Activated CD8-positive, alpha-beta memory T cell treated with anti-CD3 and anti-CD28 coated beads, Interleukin-2, amount 10 ng/mL, durations not matched to agents 7 days and 5 days (primary cell): ENCODE measurements at regions not wholly inside any gene's neighbourhood (a gene's known extent, or its start where the extent isn't known, plus 50 kb on each side); places are given as distances from the start of the nearest gene placed in this dataset.

Experiments
- ATAC-seq: fragments of 150-1000 bp; cut with Tn5 transposase; one replicate; pipeline ENCODE4 v1.10.0; 2021; ENCODE audit warnings: moderate library complexity
- CTCF ChIA-PET: fragments of 350-600 bp; sonication (Branson Sonifier 250); formaldehyde crosslinking; loops from one replicate; lab custom pipeline; 2021; ENCODE audit warnings: antibody characterized with exemption; lab: Charles Lee
- DNase-seq: peaks from one replicate; pipeline ENCODE4 v3.0.0-alpha.2; 2020
- H3K27ac Mint-ChIP-seq: one replicate; pipeline ENCODE4 v1.8.0; 2021; ENCODE audit warnings: mild to moderate bottlenecking, mixed read lengths
- H3K27me3 Mint-ChIP-seq: one replicate; pipeline ENCODE4 v1.8.0; 2021; ENCODE audit warnings: mixed read lengths
- H3K36me3 Mint-ChIP-seq: one replicate; pipeline ENCODE4 v1.8.0; 2021; ENCODE audit warnings: mild to moderate bottlenecking, mixed read lengths
- H3K4me1 Mint-ChIP-seq: one replicate; pipeline ENCODE4 v1.8.0; 2021; ENCODE audit warnings: mixed read lengths
- H3K4me3 Mint-ChIP-seq: one replicate; pipeline ENCODE4 v1.8.0; 2021; ENCODE audit warnings: mild to moderate bottlenecking, moderate library complexity, mixed read lengths
- H3K9me3 Mint-ChIP-seq: one replicate; pipeline ENCODE4 v1.8.0; 2022; ENCODE audit warnings: low read depth, mixed read lengths

DNA sequence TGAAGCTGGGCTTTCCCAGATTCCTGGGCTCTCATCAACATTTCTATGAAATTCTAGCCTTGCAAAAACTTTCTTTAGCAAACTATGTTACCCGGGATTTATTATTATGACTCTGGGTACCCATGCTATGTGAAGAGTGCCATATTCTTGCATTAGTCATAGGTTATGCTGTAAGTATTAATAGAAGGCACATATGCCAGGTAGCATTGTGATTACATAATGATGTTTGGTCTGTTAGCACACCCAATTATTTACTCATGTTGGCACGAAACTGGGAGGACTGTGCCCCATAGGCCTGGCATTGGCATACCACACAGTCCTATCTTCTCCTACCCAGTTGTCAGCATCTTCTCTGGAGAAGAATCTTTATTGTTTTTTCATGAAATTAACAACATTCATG, 171.0 kb downstream of the SLC4A3 start:
- ATAC-seq, result no peak
- Mint-ChIP-seq H3K4me1 (no peaks in the 10 kb centered on the region), H3K27ac (no peak overlapping the region), H3K27me3 (no peaks in the 10 kb centered on the region), H3K9me3 (no peaks in the 10 kb centered on the region), H3K36me3 (no peaks in the 10 kb centered on the region), H3K4me3 (no peak overlapping the region)
- CTCF ChIA-PET, result no interaction called here
- no peak for DNase-seq

DNA sequence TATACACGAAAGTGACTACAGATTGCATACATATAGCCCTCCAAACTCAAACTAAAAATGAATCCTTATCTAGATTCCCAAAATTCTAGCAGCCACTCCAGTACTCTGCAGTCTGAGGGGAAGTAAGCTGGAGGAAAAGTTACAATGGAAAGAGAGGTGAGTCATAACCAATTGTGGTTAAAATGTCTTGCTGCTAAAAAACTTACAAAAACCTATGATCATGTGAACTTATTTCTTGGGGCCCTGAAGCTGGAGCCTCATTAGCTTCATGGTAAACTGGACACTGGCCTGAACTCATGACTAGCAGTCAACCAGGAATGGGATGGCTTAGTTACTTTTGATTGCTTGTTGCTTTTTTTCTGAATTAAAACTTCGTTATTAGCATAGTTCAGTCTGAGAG, 175.9 kb downstream of the SLC4A3 start:
- H3K27ac Mint-ChIP-seq, result no peak overlapping the region
- no peaks in the 10 kb centered on the region for H3K9me3 Mint-ChIP-seq
- no peak overlapping the region for H3K4me3 Mint-ChIP-seq
- H3K27me3 Mint-ChIP-seq, result no peaks in the 10 kb centered on the region
- no peaks in the 10 kb centered on the region for H3K36me3 Mint-ChIP-seq
- H3K4me1 Mint-ChIP-seq, result no peaks in the 10 kb centered on the region
- CTCF ChIA-PET, result no interaction called here
- ATAC-seq (no peak), DNase-seq (no peak)

DNA sequence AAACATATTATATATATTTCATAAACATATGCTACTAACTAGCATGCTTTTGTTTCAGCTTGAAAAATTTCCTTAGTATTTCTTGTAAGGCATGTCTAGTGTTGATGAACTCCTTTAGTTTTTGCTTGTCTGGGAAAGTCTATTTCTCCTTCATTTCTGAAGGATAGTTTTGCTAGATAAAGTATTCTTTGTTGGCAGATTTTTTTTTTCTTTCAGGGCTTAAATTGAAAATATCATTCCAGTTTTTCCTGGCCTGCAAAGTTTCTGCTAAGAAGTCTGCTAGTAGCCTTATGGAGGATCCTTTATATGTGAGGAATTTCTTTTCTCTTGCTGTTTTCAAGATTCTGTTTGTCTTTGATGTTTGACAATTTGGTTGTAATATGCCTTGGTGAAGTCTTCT, 183.5 kb downstream of the SLC4A3 start:
- no peaks in the 10 kb centered on the region for H3K4me1 Mint-ChIP-seq
- no peak for DNase-seq
- no peaks in the 10 kb centered on the region for H3K36me3 Mint-ChIP-seq
- no peaks in the 10 kb centered on the region for H3K27me3 Mint-ChIP-seq
- no peak overlapping the region for H3K27ac Mint-ChIP-seq
- H3K4me3 Mint-ChIP-seq, result no peak overlapping the region
- CTCF ChIA-PET, result no interaction called here
- no peak for ATAC-seq
- peaks cover 3% of the 10 kb centered on the region for H3K9me3 Mint-ChIP-seq

DNA sequence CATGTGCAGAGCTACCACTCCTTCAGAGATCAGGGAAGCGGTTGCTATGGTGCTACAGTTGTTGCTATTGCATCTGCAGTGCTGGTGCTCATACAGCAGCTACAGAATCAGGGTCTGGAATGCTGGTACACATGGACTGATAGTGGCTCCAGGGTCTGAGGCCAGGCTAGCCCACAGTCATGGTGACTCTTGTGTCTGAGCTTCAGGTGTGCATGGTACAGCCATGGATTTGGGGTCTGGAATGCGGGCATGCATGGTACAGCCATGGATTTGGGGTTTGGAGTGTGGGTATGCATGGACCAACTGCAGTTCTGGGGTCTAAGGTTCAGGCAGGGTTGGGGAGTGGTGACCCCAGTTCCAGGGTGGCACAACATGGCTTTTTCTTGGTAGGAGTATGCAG, 185.2 kb downstream of the SLC4A3 start:
- ATAC-seq, result no peak
- Mint-ChIP-seq H3K36me3 (no peaks in the 10 kb centered on the region), H3K27me3 (no peaks in the 10 kb centered on the region), H3K9me3 (peaks cover 3% of the 10 kb centered on the region), H3K4me1 (no peaks in the 10 kb centered on the region), H3K4me3 (no peak overlapping the region), H3K27ac (no peak overlapping the region)
- DNase-seq, result no peak
- CTCF ChIA-PET, result no interaction called here

DNA sequence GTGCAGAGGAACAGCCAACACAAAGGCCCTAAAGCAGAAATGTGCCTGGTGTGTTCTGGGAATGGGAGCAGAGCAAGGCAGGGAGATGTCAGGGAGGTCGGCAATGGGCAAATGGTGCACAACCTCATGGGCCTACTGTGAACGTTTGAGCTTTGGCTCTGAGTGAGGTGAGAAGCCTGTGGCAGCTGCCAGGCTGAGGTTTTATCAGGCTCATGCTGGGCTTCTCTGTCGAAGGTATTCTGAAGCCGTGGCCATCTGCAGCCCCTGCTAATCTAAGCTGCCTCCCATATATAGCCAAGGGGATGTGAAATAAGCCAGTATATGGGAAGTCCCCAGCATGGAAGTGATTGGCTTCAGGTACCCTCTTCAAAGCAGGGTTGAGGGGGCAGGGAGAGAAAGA, 193.3 kb downstream of the SLC4A3 start:
- Mint-ChIP-seq H3K27me3 (no peaks in the 10 kb centered on the region), H3K9me3 (no peaks in the 10 kb centered on the region), H3K4me1 (no peaks in the 10 kb centered on the region), H3K36me3 (no peaks in the 10 kb centered on the region), H3K4me3 (no peak overlapping the region), H3K27ac (no peak overlapping the region)
- no peak for DNase-seq
- CTCF ChIA-PET, result no interaction called here
- no peak for ATAC-seq

DNA sequence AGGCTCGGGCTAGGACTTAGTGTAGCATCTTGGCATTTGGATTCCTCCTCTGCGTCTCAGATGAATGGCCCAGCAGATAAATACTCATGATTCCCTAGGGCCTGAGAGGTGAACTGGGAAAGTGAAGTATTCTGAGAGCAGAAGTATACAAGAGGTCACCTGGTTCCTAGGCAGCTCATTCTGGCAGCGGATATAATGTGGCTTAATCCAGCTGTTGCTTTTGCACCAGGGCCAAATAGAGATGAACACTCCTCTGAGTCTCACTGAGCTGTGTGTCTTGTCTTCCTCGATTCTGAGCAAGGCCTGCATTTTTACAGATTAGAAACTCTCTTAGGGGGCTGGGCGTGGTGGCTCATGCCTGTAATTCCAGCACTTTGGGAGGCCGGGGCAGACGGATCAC, 196.1 kb downstream of the SLC4A3 start:
- DNase-seq, result no peak
- Mint-ChIP-seq H3K4me3 (no peak overlapping the region), H3K27ac (no peak overlapping the region), H3K27me3 (no peaks in the 10 kb centered on the region), H3K4me1 (no peaks in the 10 kb centered on the region), H3K36me3 (no peaks in the 10 kb centered on the region), H3K9me3 (no peaks in the 10 kb centered on the region)
- no peak for ATAC-seq
- CTCF ChIA-PET, result no interaction called here

DNA sequence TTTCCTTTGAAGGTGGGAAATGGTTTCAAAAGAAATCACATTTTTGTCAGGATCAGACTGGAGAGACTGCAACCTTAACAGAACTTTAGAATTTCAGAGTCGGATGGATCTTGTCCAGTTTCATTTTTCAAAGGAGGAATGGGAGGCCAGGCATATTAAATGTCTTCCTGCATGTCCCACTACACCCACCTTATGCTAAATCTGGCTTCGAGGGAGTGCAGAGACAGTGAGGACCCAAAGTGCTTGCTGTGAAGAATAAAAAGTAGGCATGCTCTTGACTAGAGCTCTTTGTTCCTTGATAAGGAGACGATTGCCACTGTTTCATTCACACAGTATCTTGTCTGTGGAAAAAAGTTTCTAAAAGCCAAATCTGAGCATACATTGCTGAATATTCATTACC, 197.6 kb downstream of the SLC4A3 start:
- Mint-ChIP-seq H3K4me1 (no peaks in the 10 kb centered on the region), H3K4me3 (no peak overlapping the region), H3K36me3 (no peaks in the 10 kb centered on the region), H3K27me3 (no peaks in the 10 kb centered on the region), H3K9me3 (no peaks in the 10 kb centered on the region), H3K27ac (no peak overlapping the region)
- CTCF ChIA-PET, result no interaction called here
- ATAC-seq (no peak), DNase-seq (no peak)

DNA sequence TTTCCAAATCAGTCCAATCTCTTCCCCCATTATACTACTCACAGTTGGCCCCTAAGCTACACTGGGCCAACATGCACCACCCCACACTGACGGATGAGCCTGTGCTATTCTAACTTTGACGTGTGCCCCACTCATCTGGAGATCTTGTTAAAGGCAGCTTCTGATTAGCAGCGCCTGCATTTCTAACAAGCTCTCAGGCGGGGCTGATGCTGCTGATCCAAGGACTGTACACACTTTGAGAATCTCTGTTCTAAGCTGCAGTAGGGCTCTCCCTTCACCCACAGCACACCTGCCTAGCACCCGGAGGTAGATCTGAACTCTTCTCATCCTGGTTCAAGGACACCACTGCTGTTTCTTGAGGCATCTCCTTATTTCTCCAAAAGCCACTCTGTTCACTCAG, 200.7 kb downstream of the SLC4A3 start:
- DNase-seq (no peak), ATAC-seq (no peak)
- no peak overlapping the region for H3K4me3 Mint-ChIP-seq
- H3K27ac Mint-ChIP-seq, result no peak overlapping the region
- no peaks in the 10 kb centered on the region for H3K4me1 Mint-ChIP-seq
- no peaks in the 10 kb centered on the region for H3K9me3 Mint-ChIP-seq
- CTCF ChIA-PET, result no interaction called here
- H3K36me3 Mint-ChIP-seq, result no peaks in the 10 kb centered on the region
- no peaks in the 10 kb centered on the region for H3K27me3 Mint-ChIP-seq

DNA sequence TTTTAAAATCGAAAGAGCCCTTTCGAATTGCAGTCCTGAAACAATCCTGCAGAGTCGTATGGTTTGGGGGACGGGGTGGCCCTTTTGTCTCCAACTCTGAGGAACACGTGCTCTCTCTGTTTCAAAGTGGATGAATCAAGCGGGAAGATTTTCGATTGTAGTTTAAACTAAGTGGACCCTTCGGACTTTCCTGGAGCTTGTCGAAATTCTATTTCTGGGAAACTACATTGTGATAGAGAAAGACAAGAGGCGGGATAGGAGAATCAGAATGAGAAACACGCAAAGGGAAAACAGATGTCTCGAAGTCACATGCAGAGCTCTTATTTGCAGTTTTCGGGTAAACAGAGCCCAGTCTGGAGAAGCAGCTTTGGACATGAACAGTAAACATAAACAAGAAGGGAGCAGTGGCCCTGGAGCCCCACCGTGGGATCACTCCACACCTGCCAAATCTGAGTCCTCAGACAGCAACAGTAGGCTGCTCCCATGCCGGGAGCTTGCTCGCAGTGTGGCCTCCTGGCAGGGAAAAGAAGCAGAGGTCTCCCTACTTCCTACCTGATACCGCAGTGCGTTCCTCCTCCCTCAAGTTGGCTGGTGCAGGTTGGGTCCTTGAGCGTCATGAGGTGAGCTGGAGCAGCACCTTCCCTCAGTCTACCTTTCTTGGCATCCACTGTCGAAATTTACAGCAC, 202.4 kb downstream of the SLC4A3 start:
- no peaks in the 10 kb centered on the region for H3K4me1 Mint-ChIP-seq
- H3K27me3 Mint-ChIP-seq, result no peaks in the 10 kb centered on the region
- DNase-seq (no peak), ATAC-seq (no peak)
- CTCF ChIA-PET, result no interaction called here
- H3K9me3 Mint-ChIP-seq, result no peaks in the 10 kb centered on the region
- H3K4me3 Mint-ChIP-seq, result no peak overlapping the region
- no peaks in the 10 kb centered on the region for H3K36me3 Mint-ChIP-seq
- no peak overlapping the region for H3K27ac Mint-ChIP-seq

DNA sequence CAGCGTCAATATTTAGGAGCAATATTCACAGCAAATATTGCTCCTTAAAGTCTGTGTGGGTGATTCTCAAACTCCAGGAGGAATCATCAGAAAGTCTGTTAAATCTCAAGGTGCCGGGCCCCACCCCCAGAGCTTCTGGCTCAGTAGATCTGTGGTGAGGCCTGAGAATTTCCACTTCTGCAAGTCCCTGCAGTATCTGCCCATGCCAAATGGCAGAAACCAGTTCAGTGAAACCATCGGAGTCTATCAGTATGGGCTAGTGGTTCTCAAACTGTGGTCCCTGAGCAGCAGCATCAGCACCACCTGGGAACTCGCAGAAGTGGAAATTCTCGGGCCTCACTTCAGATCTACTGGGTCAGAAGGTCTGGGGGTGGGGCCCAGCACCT, 202.9 kb downstream of the SLC4A3 start:
- DNase-seq, result no peak
- no peaks in the 10 kb centered on the region for H3K27me3 Mint-ChIP-seq
- no peaks in the 10 kb centered on the region for H3K9me3 Mint-ChIP-seq
- H3K36me3 Mint-ChIP-seq, result no peaks in the 10 kb centered on the region
- ATAC-seq, result no peak
- H3K4me3 Mint-ChIP-seq, result no peak overlapping the region
- CTCF ChIA-PET, result no interaction called here
- H3K4me1 Mint-ChIP-seq, result no peaks in the 10 kb centered on the region
- H3K27ac Mint-ChIP-seq, result no peak overlapping the region

DNA sequence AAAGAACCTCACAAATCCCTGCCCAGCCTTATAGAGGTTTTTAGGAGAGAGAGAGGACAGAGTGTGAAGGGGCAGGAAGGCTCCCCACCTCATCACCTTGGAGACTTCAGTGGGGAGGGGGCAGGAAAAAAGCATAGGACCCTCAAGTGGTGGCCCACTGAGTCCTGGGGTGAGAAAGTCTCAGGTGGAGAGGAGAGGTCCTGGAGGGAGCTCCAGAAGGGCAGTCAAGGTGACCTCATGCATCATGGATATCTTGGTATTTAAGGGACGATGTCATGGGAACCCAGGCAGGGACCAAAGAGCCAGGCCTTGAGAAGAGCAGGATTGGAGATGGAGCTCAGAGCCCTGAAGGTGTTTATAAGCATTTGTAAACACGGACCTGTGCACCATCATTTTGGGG, 204.5 kb downstream of the SLC4A3 start:
- no peaks in the 10 kb centered on the region for H3K27me3 Mint-ChIP-seq
- ATAC-seq, result no peak
- no peaks in the 10 kb centered on the region for H3K36me3 Mint-ChIP-seq
- no peak overlapping the region for H3K4me3 Mint-ChIP-seq
- H3K9me3 Mint-ChIP-seq, result no peaks in the 10 kb centered on the region
- DNase-seq, result no peak
- H3K4me1 Mint-ChIP-seq, result no peaks in the 10 kb centered on the region
- CTCF ChIA-PET, result no interaction called here
- H3K27ac Mint-ChIP-seq, result no peak overlapping the region

DNA sequence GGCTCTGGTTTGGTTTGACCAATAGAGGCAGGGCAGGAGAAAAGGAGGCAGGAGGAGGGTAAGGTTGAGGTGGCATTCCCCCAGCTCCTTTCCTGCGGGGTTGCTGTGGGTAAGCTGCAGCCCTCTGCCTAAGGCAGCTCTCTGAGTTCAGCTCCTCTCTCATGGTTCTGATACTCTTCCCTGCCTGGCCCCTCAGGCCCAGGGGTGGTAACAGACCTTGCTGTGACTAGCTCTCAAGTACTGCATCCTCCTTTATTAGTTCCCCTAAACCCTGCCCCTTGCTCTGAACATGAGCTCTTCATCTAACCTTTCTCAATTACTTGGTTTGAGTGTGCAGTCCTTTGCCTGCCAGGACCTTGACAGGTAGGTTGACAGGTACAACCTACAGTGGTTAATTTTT, 205.5 kb downstream of the SLC4A3 start:
- Mint-ChIP-seq H3K4me1 (no peaks in the 10 kb centered on the region), H3K27ac (no peak overlapping the region), H3K36me3 (no peaks in the 10 kb centered on the region), H3K27me3 (no peaks in the 10 kb centered on the region), H3K9me3 (no peaks in the 10 kb centered on the region), H3K4me3 (no peak overlapping the region)
- DNase-seq (no peak), ATAC-seq (no peak)
- CTCF ChIA-PET, result no interaction called here

DNA sequence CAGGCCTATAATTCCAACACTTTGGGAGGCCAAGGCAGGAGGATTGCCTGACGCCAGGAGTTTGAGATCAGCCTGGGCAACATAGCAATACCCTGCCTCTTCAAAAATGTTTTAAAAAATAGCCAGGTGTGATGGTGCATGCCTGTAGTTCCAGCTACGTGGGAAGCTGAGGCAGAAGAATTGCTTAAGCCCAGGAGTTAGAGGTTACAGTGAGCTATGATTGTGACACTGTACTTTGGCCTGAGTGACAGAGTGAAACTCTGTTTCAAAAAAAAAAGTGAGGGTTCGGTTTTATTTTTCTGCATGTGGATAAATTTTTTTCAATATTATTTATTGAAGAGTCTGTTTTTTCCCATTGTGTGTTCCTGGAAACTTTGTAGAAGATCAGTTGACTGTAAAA, 208.1 kb downstream of the SLC4A3 start:
- no peaks in the 10 kb centered on the region for H3K27me3 Mint-ChIP-seq
- no peaks in the 10 kb centered on the region for H3K4me1 Mint-ChIP-seq
- no peak overlapping the region for H3K27ac Mint-ChIP-seq
- no peaks in the 10 kb centered on the region for H3K9me3 Mint-ChIP-seq
- no peaks in the 10 kb centered on the region for H3K36me3 Mint-ChIP-seq
- H3K4me3 Mint-ChIP-seq, result no peak overlapping the region
- no peak for ATAC-seq
- DNase-seq, result no peak
- CTCF ChIA-PET, result no interaction called here

DNA sequence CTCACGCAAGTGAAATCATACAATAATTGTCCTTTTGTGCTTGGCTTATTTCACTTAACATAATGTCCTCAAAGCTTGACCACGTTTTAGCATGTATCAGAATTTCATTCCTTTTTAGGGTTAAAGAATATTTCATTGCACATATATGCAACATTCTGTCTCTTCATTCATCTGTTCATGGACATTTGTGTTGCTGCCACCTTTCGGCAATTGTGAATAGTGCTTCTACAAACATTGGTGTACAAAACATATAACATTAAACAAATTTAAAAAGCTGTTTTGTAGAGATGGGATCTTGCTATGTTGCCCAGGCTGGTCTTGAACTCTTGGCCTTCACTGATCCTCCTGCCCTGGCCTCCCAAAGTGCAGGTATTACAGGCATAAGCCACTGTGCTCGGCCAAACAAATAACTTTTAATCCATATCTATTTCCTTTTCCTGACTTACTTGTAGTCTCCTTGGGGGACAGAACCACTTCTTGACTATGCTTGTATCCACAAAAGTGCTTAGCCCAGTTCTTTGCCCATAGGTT, 209.3 kb downstream of the SLC4A3 start:
- Mint-ChIP-seq H3K36me3 (no peaks in the 10 kb centered on the region), H3K9me3 (no peaks in the 10 kb centered on the region), H3K27me3 (no peaks in the 10 kb centered on the region), H3K4me3 (no peak overlapping the region), H3K27ac (no peak overlapping the region), H3K4me1 (no peaks in the 10 kb centered on the region)
- CTCF ChIA-PET, result no interaction called here
- no peak for DNase-seq
- ATAC-seq, result no peak
